SU-DHL-6 (cell line): ENCODE measurements at regions not wholly inside any gene's neighbourhood (a gene's known extent, or its start where the extent isn't known, plus 50 kb on each side); places are given as distances from the start of the nearest gene placed in this dataset.

Experiments used
- H2AFZ ChIP-seq: fragments of 200-600 bp; sonication (generic); 2 replicates; pipeline ENCODE4 v1.6.1; 2014; ENCODE audit warnings: low read depth, mild to moderate bottlenecking, moderate library complexity, mixed read lengths, antibody characterized with exemption, low read length; ENCODE audit not compliant: severe bottlenecking
- H3F3A ChIP-seq: fragments of 200-600 bp; shearing (Covaris generic); 2 replicates; pipeline ENCODE4 v1.6.0; 2016; ENCODE audit warnings: antibody characterized with exemption, mild to moderate bottlenecking; ENCODE audit not compliant: insufficient read depth
- H3K27ac ChIP-seq: fragments of 200-600 bp; sonication (generic); 2 replicates; pipeline ENCODE4 v1.5.1; 2016; ENCODE audit warnings: low read depth, mild to moderate bottlenecking, low read length, moderate library complexity, mixed read lengths
- H3K27me3 ChIP-seq: fragments of 200-600 bp; sonication (generic), shearing (Covaris generic); 2 replicates; pipeline ENCODE4 v1.6.0; 2014; ENCODE audit warnings: mild to moderate bottlenecking, low read length
- H3K36me3 ChIP-seq: fragments of 200-600 bp; sonication (generic); 2 replicates; pipeline ENCODE4 v1.6.1; 2014; ENCODE audit warnings: mild to moderate bottlenecking, low read length, mixed read lengths
- H3K4me2 ChIP-seq: fragments of 300-600, 200-600 bp; shearing (Covaris generic), sonication (generic); 2 replicates; pipeline ENCODE4 v1.6.0; 2014; ENCODE audit warnings: low read length, low read depth, mild to moderate bottlenecking; ENCODE audit not compliant: poor library complexity, severe bottlenecking
- H3K4me3 ChIP-seq: fragments of 200-600 bp; sonication (generic); 2 replicates; pipeline ENCODE4 v1.5.1; 2014; ENCODE audit warnings: antibody characterized with exemption, low read length, mild to moderate bottlenecking, mixed read lengths; ENCODE audit not compliant: insufficient read depth, poor library complexity, severe bottlenecking
- H3K79me2 ChIP-seq: fragments of 200-600 bp; sonication (generic); 2 replicates; pipeline ENCODE4 v1.6.1; 2014; ENCODE audit warnings: mild to moderate bottlenecking, low read length, moderate library complexity; ENCODE audit not compliant: insufficient read depth
- H3K9ac ChIP-seq: fragments of 200-600 bp; sonication (generic); 2 replicates; pipeline ENCODE4 v1.7.0; 2014; ENCODE audit warnings: mild to moderate bottlenecking, low read length
- H3K9me2 ChIP-seq: fragments of 200-600 bp; sonication (generic); replicated peaks from 2 replicates; pipeline ENCODE4 v1.6.1; 2014; ENCODE audit warnings: low read length; ENCODE audit not compliant: insufficient read depth
- H3K9me3 ChIP-seq: fragments of 200-600 bp; sonication (generic); 2 replicates; pipeline ENCODE4 v1.6.1; 2014; ENCODE audit warnings: low read length, mixed read lengths; ENCODE audit not compliant: insufficient read depth
- H4K20me1 ChIP-seq: fragments of 200-600 bp; sonication (generic); 2 replicates; pipeline ENCODE4 v1.6.1; 2014; ENCODE audit warnings: low read depth, mild to moderate bottlenecking, antibody characterized with exemption, low read length, moderate library complexity, mixed read lengths
- EZH2phosphoT487 ChIP-seq: fragments of 200-600 bp; sonication (generic), shearing (Covaris generic); conservative IDR thresholded peaks from 2 replicates; pipeline ENCODE4 v1.6.1; 2018; ENCODE audit warnings: mild to moderate bottlenecking, antibody characterized with exemption, low read length, moderate library complexity, mixed read lengths
- TF ChIP-seq, protein P1 (sequence below): fragments of 200-600 bp; sonication (generic); IDR thresholded peaks from one replicate; pipeline ENCODE4 v1.5.1; 2017; ENCODE audit warnings: antibody characterized with exemption, mild to moderate bottlenecking, low read length, moderate library complexity; ENCODE audit not compliant: insufficient read depth, poor library complexity, severe bottlenecking

DNA sequence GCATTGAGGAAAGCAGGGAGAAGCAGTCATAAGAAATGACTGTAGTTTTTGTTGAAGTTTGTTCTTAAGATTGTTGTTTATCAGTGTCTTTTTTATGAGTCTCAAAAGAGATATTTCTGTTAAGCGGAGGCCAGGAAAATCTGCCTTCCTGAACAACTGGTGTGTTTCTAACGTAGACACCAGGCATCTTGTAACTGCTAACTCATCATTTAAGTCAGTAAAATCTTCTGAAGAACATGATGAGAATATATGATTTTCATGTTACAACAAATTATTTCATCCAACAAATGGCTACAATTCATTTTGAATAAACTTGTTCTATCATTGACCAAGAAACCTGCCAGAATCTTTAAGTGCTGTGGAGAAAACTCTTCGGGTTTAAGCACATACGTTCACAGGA is 84.0 kb downstream of the RPS12 start:
- Histone ChIP-seq H3K9me3 (no peaks in the 10 kb centered on the region), H3K4me3 (no peak overlapping the region), H3K4me2 (no peak overlapping the region), H3K27me3 (no peaks in the 10 kb centered on the region), H2AFZ (no peak overlapping the region), H3K9ac (no peak overlapping the region), H3K27ac (no peak overlapping the region), H3K9me2 (no peaks in the 10 kb centered on the region), H3F3A (no peaks in the 10 kb centered on the region), H4K20me1 (no peaks in the 10 kb centered on the region), H3K79me2 (no peaks in the 10 kb centered on the region), H3K36me3 (no peaks in the 10 kb centered on the region)
- TF ChIP-seq, protein P1, sequence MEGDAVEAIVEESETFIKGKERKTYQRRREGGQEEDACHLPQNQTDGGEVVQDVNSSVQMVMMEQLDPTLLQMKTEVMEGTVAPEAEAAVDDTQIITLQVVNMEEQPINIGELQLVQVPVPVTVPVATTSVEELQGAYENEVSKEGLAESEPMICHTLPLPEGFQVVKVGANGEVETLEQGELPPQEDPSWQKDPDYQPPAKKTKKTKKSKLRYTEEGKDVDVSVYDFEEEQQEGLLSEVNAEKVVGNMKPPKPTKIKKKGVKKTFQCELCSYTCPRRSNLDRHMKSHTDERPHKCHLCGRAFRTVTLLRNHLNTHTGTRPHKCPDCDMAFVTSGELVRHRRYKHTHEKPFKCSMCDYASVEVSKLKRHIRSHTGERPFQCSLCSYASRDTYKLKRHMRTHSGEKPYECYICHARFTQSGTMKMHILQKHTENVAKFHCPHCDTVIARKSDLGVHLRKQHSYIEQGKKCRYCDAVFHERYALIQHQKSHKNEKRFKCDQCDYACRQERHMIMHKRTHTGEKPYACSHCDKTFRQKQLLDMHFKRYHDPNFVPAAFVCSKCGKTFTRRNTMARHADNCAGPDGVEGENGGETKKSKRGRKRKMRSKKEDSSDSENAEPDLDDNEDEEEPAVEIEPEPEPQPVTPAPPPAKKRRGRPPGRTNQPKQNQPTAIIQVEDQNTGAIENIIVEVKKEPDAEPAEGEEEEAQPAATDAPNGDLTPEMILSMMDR, result no peak
- no peak for TF ChIP-seq EZH2phosphoT487

DNA sequence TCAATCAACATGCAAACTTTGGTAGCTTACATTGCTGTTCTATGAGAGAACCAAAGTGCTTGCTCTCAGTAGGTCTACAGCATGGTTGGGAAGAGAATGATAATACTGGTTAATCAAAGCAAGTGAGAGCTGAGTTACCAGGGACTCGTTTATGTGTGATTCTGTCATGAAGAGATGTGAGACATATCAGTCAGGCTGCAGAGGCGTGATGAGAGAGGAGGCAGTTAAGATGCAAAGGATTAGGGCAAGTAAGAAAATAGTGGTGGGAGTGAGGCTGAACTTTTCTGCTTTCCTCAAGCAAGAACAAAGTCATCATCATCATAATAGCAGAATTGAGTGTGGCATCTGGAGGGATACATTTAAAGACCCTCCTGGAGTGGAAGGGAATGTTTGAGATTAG is 86.5 kb downstream of the RPS12 start:
- no peaks in the 10 kb centered on the region for H3K9me3 ChIP-seq
- H3K27ac ChIP-seq, result no peak overlapping the region
- H3K27me3 ChIP-seq, result no peaks in the 10 kb centered on the region
- H3F3A ChIP-seq, result no peaks in the 10 kb centered on the region
- H3K36me3 ChIP-seq, result no peaks in the 10 kb centered on the region
- no peak overlapping the region for H3K4me2 ChIP-seq
- no peak overlapping the region for H3K9ac ChIP-seq
- H3K9me2 ChIP-seq, result no peaks in the 10 kb centered on the region
- H2AFZ ChIP-seq, result no peak overlapping the region
- no peak for TF ChIP-seq EZH2phosphoT487
- TF ChIP-seq, protein P1, result no peak
- H3K4me3 ChIP-seq, result no peak overlapping the region
- H4K20me1 ChIP-seq, result no peaks in the 10 kb centered on the region
- H3K79me2 ChIP-seq, result no peaks in the 10 kb centered on the region

DNA sequence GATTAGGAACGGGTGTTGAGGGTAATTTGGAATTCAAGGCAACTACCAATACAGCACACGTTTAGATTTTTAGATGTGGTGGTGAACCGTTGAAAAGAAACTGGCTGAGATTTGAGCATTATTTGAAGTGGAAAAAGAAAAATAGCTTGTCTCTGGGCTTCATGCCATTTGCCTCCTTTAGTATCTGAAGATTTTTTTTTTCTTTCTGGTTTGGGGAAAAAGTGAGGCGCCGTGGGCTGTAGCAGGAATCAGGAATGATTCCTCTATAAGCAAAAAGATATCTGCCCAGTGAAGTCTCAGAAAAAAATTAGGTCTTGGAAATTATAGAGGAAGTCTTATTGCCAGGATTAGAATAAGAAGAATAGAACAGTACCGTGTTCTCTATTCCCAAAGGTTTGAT is 88.5 kb downstream of the RPS12 start:
- Histone ChIP-seq H3F3A (no peaks in the 10 kb centered on the region), H3K4me2 (no peak overlapping the region), H3K27ac (no peak overlapping the region), H4K20me1 (no peaks in the 10 kb centered on the region), H2AFZ (no peak overlapping the region), H3K9ac (no peak overlapping the region), H3K36me3 (no peaks in the 10 kb centered on the region), H3K4me3 (no peak overlapping the region), H3K9me2 (no peaks in the 10 kb centered on the region), H3K9me3 (no peaks in the 10 kb centered on the region), H3K79me2 (no peaks in the 10 kb centered on the region), H3K27me3 (no peaks in the 10 kb centered on the region)
- TF ChIP-seq EZH2phosphoT487, result no peak
- TF ChIP-seq, protein P1, result no peak
